ENCODE measurements at regions not wholly inside any gene's neighbourhood (a gene's known extent, or its start where the extent isn't known, plus 50 kb on each side); places are given as distances from the start of the nearest gene placed in this dataset.

DNA sequence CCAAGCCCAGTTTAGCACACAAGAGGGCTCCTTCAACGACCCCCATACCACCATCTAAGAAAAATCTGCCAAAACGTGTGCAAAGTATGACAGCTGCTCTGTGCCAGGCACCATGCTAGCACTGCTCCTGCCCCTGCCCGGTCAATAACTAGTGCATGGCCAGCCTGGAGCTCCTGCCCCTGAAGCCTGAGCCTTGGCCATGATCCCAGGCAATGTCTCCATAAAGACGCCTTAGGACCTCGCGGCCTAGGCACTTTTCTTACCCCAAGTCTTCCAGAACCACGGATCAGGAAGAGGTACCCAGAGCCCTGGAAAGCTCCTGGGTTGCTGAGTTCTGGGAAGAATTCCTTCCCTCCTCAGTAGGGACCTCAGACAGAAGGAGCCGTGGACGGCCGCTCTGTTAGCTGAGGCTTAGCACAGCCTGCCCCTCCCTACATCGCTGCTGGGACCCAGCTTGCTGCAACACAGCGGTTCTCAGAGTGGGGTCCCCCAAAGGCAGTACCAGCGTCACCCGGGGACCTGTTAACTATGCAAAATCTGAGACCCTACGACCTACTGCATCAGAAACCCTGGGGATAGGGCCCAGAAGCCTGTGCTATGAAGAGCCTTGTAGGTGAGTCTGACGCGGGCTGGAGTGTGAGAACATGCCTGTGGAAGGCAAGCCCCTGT lies 117.8 kb upstream of the TWIST2 start:
- H3K27ac ChIP-seq (ENCODE audit: low read length): no peak overlapping the region
- no peaks in the 10 kb centered on the region for H3K36me3 ChIP-seq (ENCODE audit: control insufficient read depth, low read depth, low read length)
- H3K9me3 ChIP-seq (ENCODE audit: control insufficient read depth, low read depth, low read length): no peaks in the 10 kb centered on the region
- H3K4me1 ChIP-seq (ENCODE audit: control insufficient read depth, low read depth, low read length): no peaks in the 10 kb centered on the region
- H3K27me3 ChIP-seq (ENCODE audit: control insufficient read depth, insufficient read depth, low read length): no peaks in the 10 kb centered on the region
- no peak overlapping the region for H3K9ac ChIP-seq (ENCODE audit: low read length)
- no peak overlapping the region for H3K4me3 ChIP-seq (ENCODE audit: low read length)

DNA sequence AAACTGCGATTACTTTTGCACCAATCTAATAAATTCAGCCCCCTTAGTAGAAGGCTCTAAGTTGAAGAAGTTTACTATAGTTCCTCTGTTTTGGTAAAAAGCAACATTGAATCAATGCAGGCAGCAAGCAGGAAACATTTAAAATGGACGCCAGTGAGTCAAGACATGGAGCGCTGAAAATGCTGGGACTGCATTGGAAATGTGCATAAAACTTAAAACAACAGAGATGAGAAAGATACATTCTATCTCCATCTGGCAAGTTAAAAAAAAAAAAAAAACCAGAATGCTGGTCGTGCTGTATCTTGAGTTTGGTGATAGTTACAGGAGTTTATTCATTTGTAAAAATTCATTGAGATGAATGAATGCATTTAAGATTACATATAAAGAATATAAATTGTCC lies 117.0 kb upstream of the TWIST2 start:
- Histone ChIP-seq H3K9me3 (ENCODE audit: control insufficient read depth, low read depth, low read length) (no peaks in the 10 kb centered on the region), H3K9ac (ENCODE audit: low read length) (no peak overlapping the region), H3K36me3 (ENCODE audit: control insufficient read depth, low read depth, low read length) (no peaks in the 10 kb centered on the region), H3K27me3 (ENCODE audit: control insufficient read depth, insufficient read depth, low read length) (no peaks in the 10 kb centered on the region), H3K4me3 (ENCODE audit: low read length) (no peak overlapping the region), H3K4me1 (ENCODE audit: control insufficient read depth, low read depth, low read length) (no peaks in the 10 kb centered on the region), H3K27ac (ENCODE audit: low read length) (no peak overlapping the region)

DNA sequence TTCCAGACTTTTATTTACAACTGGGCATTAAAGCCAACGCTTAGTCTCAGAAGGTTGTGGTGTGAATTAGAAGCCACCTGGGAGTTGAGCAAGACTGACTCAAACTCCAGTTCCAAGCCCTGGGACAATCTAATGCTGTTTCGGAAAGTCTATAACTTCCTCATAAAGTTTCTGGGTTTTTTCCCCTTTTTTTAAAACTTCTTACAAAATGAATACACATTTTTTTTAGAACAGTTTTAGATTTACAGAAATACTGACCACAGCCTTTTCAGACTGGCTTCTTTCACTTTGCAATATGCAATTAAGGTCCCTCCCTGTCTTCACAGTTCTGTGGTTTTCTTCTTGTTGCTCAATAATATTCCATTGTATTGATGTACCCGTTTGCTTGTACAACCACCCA lies 115.9 kb upstream of the TWIST2 start:
- H3K27me3 ChIP-seq (ENCODE audit: control insufficient read depth, insufficient read depth, low read length): no peaks in the 10 kb centered on the region
- no peak overlapping the region for H3K9ac ChIP-seq (ENCODE audit: low read length)
- no peaks in the 10 kb centered on the region for H3K36me3 ChIP-seq (ENCODE audit: control insufficient read depth, low read depth, low read length)
- H3K9me3 ChIP-seq (ENCODE audit: control insufficient read depth, low read depth, low read length): no peaks in the 10 kb centered on the region
- no peak overlapping the region for H3K27ac ChIP-seq (ENCODE audit: low read length)
- no peak overlapping the region for H3K4me3 ChIP-seq (ENCODE audit: low read length)
- no peaks in the 10 kb centered on the region for H3K4me1 ChIP-seq (ENCODE audit: control insufficient read depth, low read depth, low read length)

DNA sequence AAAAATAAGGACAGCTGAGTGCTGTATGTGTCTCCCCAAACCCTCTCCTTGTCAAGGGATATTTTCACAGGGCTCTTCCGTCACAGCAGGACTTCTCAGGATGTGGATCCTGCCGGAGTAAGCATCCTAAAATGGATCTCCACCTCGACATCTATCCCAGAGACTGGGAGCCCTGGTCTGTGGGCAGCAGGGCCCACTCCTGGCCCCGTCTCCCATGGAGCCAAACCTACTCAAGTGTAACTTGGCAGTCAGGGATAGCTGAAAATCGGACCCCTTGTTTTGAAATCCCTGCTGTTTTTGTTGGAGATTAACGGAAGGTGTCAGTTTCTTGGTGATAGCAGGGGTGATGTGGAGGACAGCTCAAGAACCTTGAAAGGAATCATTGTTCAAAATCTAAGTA lies 109.0 kb upstream of the TWIST2 start:
- Histone ChIP-seq H3K27me3 (ENCODE audit: control insufficient read depth, insufficient read depth, low read length) (no peaks in the 10 kb centered on the region), H3K4me1 (ENCODE audit: control insufficient read depth, low read depth, low read length) (no peaks in the 10 kb centered on the region), H3K27ac (ENCODE audit: low read length) (no peak overlapping the region)

DNA sequence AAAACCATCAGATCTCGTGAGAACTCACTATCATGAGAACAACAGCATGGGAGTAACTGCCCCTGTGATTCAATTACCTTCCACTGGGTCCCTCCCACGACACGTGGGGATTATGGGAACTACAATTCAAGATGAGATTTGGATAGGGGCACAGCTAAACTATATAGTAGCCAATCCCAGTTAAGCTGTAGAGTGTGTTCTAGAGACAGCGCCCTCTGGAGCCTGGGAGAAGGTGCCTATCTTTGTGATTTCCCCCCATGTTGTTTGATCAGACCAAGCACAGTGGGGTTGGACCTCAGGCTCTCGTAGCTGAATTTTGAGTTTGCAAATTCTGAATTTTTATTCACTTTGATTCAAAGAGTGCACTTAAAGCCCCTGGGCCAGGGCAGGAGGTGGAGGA lies 108.2 kb upstream of the TWIST2 start:
- no peaks in the 10 kb centered on the region for H3K9me3 ChIP-seq (ENCODE audit: control insufficient read depth, low read depth, low read length)
- H3K27me3 ChIP-seq (ENCODE audit: control insufficient read depth, insufficient read depth, low read length): no peaks in the 10 kb centered on the region
- no peaks in the 10 kb centered on the region for H3K4me1 ChIP-seq (ENCODE audit: control insufficient read depth, low read depth, low read length)
- no peak overlapping the region for H3K4me3 ChIP-seq (ENCODE audit: low read length)
- H3K36me3 ChIP-seq (ENCODE audit: control insufficient read depth, low read depth, low read length): no peaks in the 10 kb centered on the region
- H3K27ac ChIP-seq (ENCODE audit: low read length): no peak overlapping the region
- H3K9ac ChIP-seq (ENCODE audit: low read length): no peak overlapping the region

More for the DNA sequence above, 109.0 kb upstream of the TWIST2 start:
- H3K36me3 ChIP-seq (ENCODE audit: control insufficient read depth, low read depth, low read length): no peaks in the 10 kb centered on the region
- H3K9me3 ChIP-seq (ENCODE audit: control insufficient read depth, low read depth, low read length): no peaks in the 10 kb centered on the region
- H3K4me3 ChIP-seq (ENCODE audit: low read length): no peak overlapping the region
- no peak overlapping the region for H3K9ac ChIP-seq (ENCODE audit: low read length)

DNA sequence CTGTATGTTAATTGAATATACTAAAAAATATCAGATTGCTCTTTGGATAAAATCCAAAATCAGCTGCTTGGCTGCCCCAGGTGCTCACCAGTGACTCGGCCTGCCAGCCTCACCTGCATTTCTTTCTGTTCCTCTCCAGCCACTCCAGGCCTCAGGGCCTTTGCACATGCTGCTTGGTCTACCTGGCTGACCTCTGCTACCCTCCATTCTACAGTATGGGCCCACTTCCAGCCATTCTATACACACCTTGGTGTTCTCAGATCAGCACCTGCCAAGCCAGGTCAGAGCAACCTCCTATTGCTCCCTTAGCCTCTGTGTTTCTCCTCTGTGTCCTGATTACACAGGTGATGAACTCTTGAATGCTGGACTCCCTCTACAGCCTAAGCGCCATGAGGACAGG lies 106.6 kb upstream of the TWIST2 start:
- no peaks in the 10 kb centered on the region for H3K4me1 ChIP-seq (ENCODE audit: control insufficient read depth, low read depth, low read length)
- H3K9me3 ChIP-seq (ENCODE audit: control insufficient read depth, low read depth, low read length): no peaks in the 10 kb centered on the region
- H3K36me3 ChIP-seq (ENCODE audit: control insufficient read depth, low read depth, low read length): no peaks in the 10 kb centered on the region
- H3K9ac ChIP-seq (ENCODE audit: low read length): no peak overlapping the region
- no peaks in the 10 kb centered on the region for H3K27me3 ChIP-seq (ENCODE audit: control insufficient read depth, insufficient read depth, low read length)
- H3K4me3 ChIP-seq (ENCODE audit: low read length): no peak overlapping the region
- H3K27ac ChIP-seq (ENCODE audit: low read length): no peak overlapping the region

DNA sequence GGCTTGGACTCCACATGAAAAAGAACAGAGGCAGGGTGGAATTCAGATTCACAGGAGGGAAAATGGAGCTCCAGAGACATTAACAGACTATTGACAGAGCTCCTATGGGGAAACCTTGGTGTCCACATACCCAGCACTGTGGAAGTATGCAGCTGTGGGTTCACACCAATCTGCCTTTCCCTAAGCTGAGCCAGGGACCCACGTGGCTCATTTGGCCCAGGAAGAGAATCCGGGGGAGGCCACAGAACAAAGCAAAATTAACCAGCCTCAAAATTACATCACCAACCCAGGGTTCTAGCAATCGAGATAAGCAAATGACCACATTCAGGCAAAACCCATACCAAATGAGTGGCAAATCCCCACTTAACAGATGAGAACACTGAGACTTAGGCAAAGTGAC lies 105.8 kb upstream of the TWIST2 start:
- Histone ChIP-seq H3K4me3 (ENCODE audit: low read length) (no peak overlapping the region), H3K9me3 (ENCODE audit: control insufficient read depth, low read depth, low read length) (no peaks in the 10 kb centered on the region), H3K36me3 (ENCODE audit: control insufficient read depth, low read depth, low read length) (no peaks in the 10 kb centered on the region), H3K9ac (ENCODE audit: low read length) (no peak overlapping the region), H3K27ac (ENCODE audit: low read length) (no peak overlapping the region), H3K4me1 (ENCODE audit: control insufficient read depth, low read depth, low read length) (no peaks in the 10 kb centered on the region), H3K27me3 (ENCODE audit: control insufficient read depth, insufficient read depth, low read length) (no peaks in the 10 kb centered on the region)

DNA sequence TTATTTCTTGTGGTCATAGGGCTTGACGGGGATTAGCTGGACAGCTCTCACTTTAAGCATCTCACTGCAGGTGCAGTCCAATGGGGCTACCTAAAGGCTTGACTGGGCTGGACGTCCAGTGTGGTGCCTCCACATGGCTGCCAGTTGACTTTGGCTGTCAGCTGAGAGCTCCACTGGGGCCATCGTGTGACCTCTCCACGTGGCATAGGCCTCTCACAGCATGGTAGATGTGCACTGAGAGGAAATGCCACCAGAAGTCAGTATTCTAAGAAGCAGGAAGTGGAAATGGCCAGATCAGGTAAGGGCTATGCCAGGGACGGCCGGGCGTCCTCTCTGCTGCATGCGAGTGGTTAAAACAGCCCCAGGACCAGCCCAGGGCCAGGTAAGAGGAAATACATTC lies 105.2 kb upstream of the TWIST2 start:
- no peaks in the 10 kb centered on the region for H3K9me3 ChIP-seq (ENCODE audit: control insufficient read depth, low read depth, low read length)
- no peaks in the 10 kb centered on the region for H3K36me3 ChIP-seq (ENCODE audit: control insufficient read depth, low read depth, low read length)
- H3K27ac ChIP-seq (ENCODE audit: low read length): no peak overlapping the region
- H3K4me1 ChIP-seq (ENCODE audit: control insufficient read depth, low read depth, low read length): no peaks in the 10 kb centered on the region
- H3K9ac ChIP-seq (ENCODE audit: low read length): no peak overlapping the region
- H3K27me3 ChIP-seq (ENCODE audit: control insufficient read depth, insufficient read depth, low read length): no peaks in the 10 kb centered on the region
- no peak overlapping the region for H3K4me3 ChIP-seq (ENCODE audit: low read length)

DNA sequence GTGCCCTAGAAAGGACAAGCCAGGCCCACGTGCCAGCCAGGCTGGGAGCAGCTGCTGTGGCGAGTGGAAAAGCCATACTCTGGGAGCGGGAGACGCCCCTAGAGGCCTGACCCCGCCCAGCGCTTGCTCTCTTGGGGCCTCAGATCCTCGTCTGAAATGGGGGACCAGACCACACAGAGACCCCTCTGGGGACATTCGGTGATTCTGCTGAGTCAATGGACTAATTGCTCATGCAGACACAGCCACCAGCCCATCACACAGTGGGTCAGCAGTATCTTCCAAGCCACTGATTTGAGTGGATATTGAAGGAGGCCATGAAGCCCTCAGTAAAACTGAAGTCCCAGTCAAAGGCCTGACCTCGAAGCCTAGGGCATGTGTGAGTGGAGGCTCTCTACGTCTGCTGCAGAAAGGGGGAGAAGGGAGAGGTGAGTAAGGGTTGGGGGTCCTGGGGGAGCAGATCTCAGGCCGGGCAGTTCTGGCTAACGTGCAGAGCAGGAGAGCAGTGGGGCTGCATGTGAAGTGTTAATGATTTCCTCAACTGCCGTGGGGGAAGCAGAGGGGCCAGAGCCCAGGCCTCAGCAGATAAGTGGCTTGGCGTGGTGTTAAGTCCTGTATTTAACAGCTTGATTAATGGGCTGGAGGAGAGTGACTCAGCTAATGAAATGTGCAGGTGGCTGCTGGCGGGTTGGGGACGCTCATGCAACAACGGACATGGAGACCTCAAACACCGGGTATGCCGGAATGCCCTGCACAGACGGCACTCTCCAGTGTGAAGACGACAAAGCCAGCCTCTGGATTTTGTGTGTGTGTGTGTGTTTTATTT lies 104.4 kb upstream of the TWIST2 start:
- no peaks in the 10 kb centered on the region for H3K9me3 ChIP-seq (ENCODE audit: control insufficient read depth, low read depth, low read length)
- no peaks in the 10 kb centered on the region for H3K36me3 ChIP-seq (ENCODE audit: control insufficient read depth, low read depth, low read length)
- no peak overlapping the region for H3K4me3 ChIP-seq (ENCODE audit: low read length)
- H3K9ac ChIP-seq (ENCODE audit: low read length): no peak overlapping the region
- H3K27me3 ChIP-seq (ENCODE audit: control insufficient read depth, insufficient read depth, low read length): no peaks in the 10 kb centered on the region
- no peaks in the 10 kb centered on the region for H3K4me1 ChIP-seq (ENCODE audit: control insufficient read depth, low read depth, low read length)
- no peak overlapping the region for H3K27ac ChIP-seq (ENCODE audit: low read length)

DNA sequence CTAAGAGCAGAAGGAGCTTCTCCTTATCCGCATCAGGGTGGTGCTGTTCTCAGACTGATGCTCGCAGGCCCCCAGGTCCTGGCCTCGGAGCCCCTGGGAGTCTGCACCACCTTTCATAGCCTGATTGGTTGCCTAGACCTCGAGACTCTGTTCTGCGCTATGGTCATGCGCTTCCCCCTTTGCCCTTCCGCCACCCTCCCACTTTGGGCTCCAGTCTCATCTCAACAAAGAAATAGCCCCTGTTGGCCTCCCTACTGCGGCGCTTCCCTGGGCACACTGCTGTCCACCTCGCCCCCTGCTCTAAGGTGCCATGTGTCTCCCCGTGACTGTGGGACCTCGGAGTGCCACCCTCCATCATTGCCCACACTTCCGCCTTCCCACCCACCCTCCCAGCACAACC lies 102.9 kb upstream of the TWIST2 start:
- Histone ChIP-seq H3K36me3 (ENCODE audit: control insufficient read depth, low read depth, low read length) (no peaks in the 10 kb centered on the region), H3K27me3 (ENCODE audit: control insufficient read depth, insufficient read depth, low read length) (no peaks in the 10 kb centered on the region), H3K4me1 (ENCODE audit: control insufficient read depth, low read depth, low read length) (no peaks in the 10 kb centered on the region), H3K9ac (ENCODE audit: low read length) (no peak overlapping the region), H3K4me3 (ENCODE audit: low read length) (no peak overlapping the region), H3K9me3 (ENCODE audit: control insufficient read depth, low read depth, low read length) (no peaks in the 10 kb centered on the region), H3K27ac (ENCODE audit: low read length) (no peak overlapping the region)

DNA sequence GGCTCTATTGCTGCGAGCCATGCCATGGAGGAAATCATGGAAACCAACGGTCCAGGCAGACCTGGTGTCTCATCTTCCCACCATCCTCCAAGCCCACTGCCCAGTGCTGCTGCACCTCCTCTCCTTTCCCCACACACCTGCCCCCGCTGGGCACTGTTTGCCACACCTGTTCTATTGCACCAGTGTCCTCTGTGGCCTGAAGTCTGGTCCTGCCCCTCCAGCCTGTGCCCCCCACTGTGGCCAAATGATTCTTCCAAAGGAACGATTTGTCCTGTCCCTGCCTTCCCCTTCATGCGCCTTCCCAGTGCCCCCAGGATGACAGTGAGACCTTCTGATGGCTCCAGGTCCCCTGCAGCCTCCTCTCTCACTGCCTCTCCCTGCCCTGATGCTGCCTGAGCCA lies 101.9 kb upstream of the TWIST2 start:
- H3K27me3 ChIP-seq (ENCODE audit: control insufficient read depth, insufficient read depth, low read length): no peaks in the 10 kb centered on the region
- H3K9ac ChIP-seq (ENCODE audit: low read length): no peak overlapping the region
- H3K36me3 ChIP-seq (ENCODE audit: control insufficient read depth, low read depth, low read length): no peaks in the 10 kb centered on the region
- H3K4me3 ChIP-seq (ENCODE audit: low read length): no peak overlapping the region
- H3K4me1 ChIP-seq (ENCODE audit: control insufficient read depth, low read depth, low read length): no peaks in the 10 kb centered on the region
- H3K9me3 ChIP-seq (ENCODE audit: control insufficient read depth, low read depth, low read length): no peaks in the 10 kb centered on the region
- H3K27ac ChIP-seq (ENCODE audit: low read length): no peak overlapping the region

DNA sequence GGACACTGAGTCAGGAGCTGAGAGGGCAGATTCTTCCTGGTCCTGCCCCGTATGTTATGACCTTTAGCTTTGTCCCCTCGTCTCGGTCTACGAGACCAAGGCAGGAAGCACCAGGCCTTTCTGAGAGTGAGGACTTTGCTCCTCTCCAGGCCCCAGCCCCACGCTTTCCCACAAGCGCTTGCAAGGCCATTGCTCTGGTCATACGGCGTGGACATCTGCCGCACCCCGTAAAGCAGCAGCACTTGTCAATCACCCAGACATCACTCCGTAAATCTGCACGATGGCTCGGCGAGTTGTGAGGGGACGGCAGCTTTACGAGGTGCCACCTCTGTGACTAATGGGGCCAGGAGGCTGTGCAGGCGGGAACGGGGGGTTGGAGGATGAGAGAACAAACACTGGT lies 100.8 kb upstream of the TWIST2 start:
- Histone ChIP-seq H3K9me3 (ENCODE audit: control insufficient read depth, low read depth, low read length) (no peaks in the 10 kb centered on the region), H3K27ac (ENCODE audit: low read length) (no peak overlapping the region), H3K9ac (ENCODE audit: low read length) (no peak overlapping the region), H3K36me3 (ENCODE audit: control insufficient read depth, low read depth, low read length) (no peaks in the 10 kb centered on the region), H3K4me1 (ENCODE audit: control insufficient read depth, low read depth, low read length) (no peaks in the 10 kb centered on the region), H3K27me3 (ENCODE audit: control insufficient read depth, insufficient read depth, low read length) (no peaks in the 10 kb centered on the region), H3K4me3 (ENCODE audit: low read length) (no peak overlapping the region)
